Effector CD8-positive, alpha-beta T cell (primary cell): ENCODE measurements at regions not wholly inside any gene's neighbourhood (a gene's known extent, or its start where the extent isn't known, plus 50 kb on each side); places are given as distances from the start of the nearest gene placed in this dataset.
"Not testable (repeated sequence)": the region's sequence is repeated elsewhere in the genome, so short reads cannot be mapped to it uniquely, and the experiment has no call there.

ENCODE experiments used
- DNase-seq: peaks from one replicate; lab custom pipeline; 2025; lab: John Stamatoyannopoulos, UW

DNA sequence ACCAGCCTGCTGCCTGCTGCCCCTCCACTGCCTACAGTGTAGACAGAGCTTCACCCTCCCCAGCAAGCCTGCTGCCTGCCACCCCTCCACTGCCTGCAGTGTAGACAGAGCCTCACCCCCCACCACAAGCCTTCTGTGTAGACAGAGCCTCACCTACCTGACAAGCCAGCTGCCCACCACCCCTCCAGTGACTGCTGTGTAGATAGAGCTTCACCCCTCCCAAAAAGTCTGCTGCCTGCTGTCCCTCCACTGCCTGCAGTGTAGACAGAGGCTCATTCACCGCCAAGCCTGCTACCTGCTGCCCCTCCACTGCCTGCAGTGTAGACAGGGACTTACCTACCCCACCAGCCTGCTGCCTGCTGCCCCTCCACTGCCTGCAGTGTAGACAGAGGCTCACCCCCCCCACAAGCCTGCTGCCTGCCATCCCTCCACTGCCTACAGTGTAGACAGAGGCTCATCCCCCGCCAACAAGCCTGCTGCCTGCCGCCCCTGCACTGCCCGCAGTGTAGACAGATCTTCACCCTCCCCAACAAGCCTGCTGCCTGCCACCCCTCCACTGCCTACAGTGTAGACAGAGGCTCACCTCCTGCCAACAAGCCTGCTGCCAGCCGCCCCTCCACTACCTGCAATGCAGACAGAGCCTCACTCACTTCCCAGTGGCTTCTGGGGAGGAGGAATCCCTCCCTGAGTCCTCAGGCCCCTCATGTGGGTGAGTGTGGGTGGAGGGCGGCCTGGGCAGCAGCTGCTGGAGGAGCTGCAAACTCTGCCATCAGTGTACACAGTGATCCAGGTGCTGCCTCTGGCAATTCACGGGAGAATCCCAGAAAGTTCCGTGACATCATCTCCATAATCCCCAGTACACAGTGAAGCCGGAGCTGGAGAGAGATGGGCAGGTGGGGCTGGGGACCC is 140.9 kb downstream of the DLL1 start:
- DNase-seq, result no peak

DNA sequence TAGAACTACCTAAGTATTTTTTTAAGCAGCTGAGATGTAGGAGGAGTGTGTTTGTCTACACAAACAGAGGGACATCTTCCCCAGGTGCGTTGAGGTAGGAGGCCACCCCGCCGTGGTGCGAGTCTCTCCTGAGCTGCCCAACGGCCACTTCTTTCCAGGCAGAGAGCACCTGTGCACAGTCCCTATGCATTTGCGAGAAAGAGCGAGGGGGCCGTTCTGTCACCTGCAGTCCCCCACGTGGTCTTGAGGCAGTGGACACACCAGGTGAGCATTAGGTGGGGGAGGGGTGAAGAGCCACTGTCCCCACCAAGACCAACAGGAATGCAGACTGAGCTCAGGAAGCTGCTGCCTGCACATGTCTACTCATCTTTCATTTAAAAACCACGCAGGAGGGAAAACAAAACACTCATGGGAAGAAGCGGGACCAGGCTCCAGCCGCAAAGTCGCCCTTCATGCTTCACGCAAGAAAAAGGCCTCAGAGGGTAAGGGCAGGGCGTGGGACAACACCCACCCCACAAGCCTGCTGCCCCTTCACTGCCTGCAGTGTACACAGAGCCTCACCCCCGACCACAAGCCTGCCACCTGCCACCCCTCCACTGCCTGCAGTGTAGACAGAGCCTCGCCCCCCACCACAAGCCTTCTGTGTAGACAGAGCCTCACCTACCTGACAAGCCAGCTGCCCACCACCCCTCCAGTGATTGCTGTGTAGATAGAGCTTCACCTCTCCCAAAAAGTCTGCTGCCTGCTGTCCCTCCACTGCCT is 142.0 kb downstream of the DLL1 start:
- DNase-seq, result no peak

DNA sequence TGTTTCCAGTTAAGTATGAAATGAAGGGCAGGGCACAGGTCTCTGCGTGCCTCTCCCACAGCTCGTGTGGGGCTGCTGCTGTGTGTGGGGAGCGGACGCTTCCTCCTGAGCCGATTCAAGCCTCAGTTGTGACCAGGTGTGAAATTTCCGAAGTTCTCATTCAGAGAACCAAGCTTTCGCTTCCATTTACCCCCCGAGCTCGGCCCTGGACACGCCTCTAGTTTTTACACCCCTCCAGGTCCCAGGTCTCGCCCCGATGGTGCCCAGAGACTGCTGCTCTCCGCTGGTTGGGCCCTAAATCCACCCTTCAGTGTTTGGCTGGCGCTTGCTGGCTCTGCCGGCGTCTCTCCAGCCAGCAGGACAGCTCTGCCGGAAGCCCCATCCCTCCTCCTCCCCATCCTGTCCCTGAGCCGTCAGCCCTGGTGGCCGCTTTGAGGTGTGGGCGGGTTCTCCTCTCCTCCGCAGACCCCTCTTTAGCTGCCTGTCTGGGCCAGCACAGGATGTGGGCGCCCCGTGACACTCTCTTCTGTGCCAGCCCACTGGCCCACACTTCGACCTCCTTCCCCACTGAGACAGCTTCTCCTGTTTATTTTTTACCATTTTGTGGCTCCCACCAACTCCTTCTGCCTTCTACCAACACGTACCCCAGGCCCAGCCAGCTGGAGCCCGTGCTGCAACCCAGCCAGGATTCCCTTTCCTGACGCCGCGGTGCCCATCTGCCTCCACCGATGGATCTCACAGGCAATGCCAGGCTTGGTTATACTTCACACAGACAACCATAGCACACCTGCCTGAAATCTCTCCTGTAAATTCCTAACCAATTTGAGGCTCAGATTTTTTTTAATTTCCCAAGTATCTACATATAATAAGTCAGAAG is 142.8 kb downstream of the DLL1 start:
- peak; percentile 32 for DNase-seq

DNA sequence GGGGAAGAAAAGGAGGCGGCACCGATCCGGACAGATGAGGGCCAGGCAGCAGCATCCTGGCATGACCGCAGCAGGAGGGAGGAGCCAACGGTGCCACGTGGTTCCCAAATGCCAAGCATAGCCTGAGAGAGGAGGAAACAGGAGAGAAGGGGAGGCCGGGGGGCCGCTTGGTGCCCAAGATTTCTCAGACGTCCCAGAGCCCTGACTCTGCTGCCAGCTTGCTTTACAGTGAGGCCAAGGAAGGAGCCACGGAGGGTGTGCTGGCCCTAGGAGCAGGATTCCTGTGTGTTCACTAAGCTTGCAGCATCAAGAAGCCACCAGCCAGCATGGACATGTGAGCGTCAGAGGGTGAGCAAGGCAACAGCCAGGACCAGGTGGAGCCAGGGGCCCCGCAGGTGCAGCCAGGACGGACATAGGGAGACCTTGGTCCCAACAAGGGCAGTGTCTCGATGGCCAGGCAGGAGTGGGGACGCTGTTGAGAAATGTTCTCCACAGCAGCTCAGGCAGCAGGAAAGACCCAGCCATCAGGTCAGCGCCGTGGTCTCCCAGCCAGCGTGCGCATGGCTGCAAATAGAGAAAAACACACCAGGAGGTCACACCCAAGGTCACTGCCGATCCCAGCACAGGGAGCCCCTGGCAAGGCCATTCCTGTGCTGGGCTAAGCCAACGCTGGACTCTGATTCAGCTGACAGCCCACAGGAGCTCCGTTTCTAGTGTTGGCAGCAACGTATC is 143.7 kb downstream of the DLL1 start:
- DNase-seq, result no peak

DNA sequence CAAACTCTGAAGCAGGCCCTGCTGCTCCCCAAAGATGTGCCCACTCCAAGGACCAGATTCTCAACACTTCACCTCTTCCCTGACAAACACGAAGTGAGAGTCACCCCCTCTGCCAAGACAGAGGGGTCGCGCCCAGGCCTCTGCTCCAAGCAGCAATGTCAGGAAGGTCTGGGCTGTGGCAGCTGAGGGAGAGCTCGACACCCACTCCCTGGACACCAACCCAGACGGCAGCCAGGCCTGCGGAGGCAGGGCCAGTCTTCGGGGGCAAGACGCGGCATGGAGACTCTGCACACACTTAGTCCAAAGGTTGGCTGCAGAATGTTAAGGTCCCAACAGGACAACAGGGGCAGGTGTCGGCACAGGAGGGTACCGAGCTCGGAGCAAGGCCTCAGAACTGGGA is 144.2 kb downstream of the DLL1 start:
- no peak for DNase-seq

DNA sequence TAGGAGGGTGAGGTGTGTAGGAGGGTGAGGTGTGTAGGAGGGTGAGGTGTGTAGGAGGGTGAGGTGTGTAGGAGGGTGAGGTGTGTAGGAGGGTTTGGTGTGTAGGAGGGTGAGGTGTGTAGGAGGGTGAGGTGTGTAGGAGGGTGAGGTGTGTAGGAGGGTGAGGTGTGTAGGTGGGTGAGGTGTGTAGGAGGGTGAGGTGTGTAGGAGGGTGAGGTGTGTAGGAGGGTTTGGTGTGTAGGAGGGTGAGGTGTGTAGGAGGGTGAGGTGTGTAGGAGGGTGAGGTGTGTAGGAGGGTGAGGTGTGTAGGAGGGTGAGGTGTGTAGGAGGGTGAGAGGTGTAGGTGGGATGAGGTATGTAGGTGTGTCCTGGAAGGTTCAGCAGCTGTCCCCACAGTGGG is 144.7 kb downstream of the DLL1 start:
- not testable (repeated sequence) for DNase-seq

DNA sequence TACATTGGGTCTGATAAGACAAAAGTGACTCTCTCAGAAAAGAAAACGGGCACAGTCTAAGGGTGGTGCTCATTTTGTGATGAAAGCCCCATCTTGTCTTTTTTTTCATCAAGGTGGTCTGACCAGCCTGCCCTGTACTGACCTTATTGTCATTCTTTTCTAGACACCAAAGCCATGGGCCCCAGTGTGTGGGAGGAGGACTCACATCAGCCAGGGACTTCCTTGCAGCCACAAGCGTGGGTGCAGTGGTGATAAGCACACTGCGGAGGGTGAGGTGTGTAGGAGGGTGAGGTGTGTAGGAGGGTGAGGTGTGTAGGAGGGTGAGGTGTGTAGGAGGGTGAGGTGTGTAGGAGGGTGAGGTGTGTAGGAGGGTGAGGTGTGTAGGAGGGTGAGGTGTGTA is 145.2 kb downstream of the DLL1 start:
- not testable (repeated sequence) for DNase-seq

DNA sequence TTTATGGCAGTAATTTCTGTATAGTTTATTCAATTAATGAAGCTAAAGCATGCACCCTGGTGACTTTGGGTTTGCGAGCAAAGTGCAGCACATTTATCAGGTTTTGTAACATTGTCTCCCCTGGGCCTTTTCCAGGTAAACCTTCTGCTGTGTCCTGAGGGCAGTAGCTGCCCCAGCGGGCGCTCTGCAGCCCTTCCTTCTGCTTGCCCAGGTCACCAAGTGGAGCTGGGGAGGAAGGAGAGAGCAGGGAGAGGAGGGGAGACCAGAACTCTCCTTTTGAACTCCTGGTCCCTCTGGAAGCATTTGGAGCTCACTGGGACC is 145.6 kb downstream of the DLL1 start:
- no peak for DNase-seq

DNA sequence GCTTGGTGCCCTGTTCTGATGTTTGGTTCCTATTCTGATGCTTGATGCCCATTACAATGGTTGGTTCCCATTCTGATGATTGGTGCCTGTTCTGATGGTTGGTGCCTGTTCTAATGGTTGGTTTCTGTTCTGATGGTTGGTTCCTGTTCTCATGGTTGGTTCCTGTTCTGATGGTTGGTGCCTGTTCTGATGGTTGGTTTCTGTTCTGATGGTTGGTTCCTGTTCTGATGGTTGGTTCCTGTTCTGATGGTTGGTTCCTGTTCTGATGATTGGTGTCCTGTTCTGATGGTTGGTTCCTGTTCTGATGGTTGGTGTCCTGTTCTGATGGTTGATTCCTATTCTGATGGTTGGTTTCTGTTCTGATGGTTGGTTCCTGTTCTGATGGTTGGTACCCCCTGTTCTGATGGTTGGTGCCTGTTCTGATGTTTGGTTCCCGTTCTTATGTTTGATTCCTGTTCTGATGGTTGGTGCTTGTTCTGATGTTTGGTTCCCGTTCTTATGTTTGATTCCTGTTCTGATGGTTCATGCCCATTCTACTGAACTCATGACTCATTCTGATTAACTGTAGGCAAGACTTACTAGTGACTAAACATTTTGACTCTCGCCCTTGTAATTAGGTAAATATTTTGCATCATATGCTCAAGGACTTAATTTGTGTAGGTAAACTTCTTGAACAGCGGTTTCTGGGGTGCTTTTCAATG is 146.2 kb downstream of the DLL1 start:
- DNase-seq, result no peak

DNA sequence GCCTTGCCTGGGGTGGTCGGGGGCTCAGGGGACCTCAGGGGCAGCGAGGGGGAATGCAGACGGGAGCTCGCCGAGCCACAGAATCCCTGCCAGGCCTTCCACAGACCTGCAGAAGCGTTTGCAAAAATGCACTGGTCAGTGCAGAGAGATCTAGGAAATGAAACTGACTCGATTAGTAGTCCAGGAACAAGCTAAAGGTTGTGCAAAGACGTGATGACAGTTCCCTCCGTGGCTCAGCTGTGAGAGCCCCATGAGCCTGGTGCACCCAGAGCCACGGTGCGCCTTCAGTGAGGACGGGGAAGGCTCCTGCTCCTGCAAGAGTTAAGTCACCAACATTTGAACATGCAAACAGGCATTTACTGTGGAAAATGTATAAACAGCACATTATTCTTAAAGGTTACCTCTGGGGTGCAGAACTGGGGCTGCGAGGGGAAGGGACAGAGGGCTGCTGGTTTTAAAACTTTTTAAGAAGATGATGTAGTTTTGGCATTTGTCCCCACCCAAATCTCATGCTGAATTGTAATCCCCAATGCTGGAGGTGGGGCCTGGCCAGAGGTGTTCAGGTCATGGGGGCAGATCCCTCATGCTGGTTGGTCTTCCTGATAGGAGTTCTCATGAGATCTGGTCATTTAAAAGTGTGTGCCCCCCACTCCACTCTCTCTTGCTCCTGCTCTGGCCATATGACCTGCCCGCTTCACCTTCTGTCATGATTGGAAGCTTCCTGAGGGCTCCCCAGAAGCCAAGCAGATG is 147.3 kb downstream of the DLL1 start:
- DNase-seq, result no peak

DNA sequence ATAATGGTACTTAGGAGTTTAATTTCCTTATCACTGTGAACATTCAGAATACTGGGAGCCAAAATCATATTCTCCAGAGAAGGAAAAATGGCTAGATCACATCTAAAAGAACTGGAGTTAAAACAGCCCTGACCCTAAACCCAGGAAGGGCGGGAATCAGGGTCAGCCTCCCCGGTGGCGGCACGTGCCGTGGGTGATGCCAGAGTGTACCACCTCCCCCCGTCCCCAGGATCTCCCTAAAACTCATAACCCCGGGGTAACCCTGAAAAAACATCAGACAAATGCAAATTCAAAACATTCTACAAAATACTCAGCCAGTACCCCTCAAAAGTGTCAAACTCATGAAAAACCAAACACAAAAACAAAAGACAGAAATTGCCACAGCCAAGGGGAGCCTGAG is 148.3 kb downstream of the DLL1 start:
- no peak for DNase-seq

DNA sequence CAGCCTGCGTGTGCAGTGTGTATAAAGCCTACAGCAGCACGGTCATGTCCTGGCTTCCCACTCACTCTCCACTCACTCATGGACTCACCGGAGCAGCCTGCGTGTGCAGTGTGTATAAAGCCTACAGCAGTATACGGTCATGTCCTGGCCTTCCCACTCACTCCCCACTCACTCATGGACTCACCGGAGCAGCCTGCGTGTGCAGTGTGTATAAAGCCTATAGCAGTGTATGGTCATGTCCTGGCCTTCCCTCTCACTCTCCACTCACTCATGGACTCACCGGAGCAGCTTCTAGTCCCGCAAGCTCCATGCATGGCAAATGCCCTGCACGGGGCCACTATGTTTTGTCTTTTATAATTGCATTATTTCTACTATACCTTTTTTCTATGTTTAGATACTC is 149.8 kb downstream of the DLL1 start:
- not testable (repeated sequence) for DNase-seq

DNA sequence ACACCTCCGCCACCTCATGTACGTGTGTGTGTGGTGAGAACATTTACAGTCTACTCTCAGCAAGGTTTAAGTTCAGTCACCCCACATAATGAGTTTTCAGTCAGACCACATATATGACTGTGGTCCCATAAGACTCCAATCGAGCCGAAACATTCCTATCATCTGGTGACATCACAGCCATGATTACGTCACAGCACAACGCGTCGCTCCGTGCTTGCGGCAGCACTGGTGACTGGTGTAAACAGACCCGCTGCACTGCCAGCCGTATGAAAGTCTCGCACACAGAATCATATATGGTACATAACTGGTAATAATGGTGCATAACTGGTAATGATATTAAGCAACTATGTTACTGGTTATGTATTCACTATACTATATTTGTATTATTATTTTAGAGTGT is 150.7 kb downstream of the DLL1 start:
- DNase-seq, result no peak

DNA sequence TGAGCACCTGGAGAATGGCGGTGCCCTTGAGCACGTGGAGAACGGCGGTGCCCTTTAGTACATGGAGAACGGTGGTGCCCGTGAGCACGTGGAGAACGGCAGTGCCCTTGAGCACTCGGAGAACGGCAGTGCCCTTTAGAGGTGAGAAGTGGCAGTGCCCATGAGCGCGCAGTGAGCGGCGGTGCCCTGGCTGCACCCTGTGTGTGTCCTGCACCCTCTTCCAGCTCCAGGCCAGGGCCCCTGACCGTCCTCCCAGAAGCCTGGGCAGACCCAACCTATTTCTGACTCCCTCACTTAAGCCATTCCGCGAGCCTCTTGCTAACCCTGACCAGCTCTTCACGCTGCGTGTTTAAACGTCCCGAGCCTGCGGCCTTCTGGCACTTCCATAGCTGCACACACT is 151.3 kb downstream of the DLL1 start:
- no peak for DNase-seq

DNA sequence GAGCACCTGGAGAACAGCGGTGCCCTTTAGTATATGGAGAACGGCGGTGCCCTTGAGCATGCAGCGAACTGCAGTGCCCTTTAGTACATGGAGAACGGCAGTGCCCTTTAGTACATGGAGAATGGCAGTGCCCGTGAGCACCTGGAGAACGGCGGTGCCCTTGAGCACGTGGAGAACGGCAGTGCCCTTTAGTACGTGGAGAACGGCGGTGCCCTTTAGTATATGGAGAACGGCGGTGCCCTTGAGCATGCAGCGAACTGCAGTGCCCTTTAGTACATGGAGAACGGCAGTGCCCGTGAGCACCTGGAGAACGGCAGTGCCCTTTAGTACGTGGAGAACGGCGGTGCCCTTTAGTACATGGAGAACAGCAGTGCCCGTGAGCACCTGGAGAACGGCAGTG is 151.8 kb downstream of the DLL1 start:
- not testable (repeated sequence) for DNase-seq

DNA sequence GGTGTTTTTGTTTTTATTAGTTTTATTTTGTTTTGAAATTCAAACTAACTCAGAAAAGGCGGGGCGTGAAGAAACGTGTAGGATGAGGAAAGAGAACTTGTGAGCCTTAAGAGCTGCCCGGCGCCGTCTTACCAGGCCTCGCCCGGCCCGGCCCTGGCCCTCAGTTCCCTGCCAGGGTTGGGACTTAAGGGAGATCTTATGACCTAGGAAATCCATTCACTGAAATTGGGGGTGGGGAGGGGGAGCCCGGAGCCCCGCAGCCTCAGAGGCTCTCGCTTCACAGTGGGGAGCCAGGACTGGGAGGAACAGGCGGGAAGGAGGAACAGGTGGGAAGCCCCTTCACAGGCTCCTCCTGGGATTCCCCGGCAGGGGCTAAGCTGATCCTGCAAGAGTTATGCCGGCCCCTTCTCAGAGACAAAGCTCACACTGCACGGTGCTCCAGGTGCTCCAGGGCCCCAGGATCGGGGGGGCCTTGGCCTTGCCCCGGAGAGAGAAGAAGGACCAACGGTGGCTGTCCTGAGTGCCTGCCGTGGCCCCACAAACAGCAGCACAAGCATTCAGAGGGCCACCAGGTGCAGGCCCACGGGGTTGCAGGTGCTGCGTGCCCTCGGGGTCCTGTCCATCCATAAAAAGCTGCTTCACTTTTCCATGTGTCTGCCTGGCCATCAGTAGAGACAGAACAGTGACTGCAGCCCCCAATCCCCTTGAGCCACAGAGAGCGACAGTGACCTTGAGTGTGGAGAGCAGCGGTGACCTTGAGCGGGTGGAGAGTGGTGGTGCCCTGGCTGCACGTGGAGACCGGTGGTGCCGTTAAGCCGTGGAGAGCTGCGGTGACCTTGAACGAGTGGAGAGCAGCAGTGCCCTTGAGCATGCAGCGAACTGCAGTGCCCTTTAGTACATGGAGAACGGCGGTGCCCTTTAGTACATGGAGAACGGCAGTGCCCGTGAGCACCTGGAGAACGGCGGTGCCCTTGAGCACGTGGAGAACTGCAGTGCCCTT is 152.7 kb downstream of the DLL1 start:
- DNase-seq, result no peak

DNA sequence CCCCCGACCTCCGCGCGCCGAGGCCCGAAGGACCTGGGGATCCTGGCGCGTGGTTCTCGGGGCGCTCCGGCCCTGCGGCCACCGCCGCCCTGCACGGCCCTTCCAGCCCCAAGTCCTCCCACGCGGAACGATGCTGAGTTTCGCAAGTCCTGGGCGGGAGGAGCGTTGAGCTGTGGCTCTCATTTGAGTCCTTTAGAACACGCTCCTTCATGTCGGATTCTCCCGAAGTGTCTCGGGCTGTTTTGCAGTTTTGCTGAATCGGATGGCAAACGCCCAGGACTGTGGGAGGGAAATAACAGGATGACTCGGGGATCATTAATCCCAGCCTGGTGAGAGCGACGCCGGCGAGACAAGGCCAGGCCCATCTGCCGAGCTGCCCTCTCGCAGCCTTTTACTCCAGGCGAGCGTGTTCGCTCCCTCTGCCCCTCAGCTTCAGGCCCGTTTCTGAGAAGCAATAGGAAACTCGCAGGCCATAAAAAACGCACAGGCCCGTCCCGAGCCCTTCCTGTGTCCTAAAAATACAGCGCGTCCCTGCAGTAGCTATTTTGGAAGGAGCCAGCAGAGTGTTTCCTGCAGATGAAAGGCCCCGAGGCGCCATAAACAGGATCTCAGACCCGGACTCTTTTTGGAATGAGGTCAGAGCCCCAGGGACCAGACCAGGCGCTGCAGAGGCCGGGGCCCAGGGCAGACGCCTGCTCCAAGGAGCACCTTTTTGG is 153.5 kb downstream of the DLL1 start:
- no peak for DNase-seq

DNA sequence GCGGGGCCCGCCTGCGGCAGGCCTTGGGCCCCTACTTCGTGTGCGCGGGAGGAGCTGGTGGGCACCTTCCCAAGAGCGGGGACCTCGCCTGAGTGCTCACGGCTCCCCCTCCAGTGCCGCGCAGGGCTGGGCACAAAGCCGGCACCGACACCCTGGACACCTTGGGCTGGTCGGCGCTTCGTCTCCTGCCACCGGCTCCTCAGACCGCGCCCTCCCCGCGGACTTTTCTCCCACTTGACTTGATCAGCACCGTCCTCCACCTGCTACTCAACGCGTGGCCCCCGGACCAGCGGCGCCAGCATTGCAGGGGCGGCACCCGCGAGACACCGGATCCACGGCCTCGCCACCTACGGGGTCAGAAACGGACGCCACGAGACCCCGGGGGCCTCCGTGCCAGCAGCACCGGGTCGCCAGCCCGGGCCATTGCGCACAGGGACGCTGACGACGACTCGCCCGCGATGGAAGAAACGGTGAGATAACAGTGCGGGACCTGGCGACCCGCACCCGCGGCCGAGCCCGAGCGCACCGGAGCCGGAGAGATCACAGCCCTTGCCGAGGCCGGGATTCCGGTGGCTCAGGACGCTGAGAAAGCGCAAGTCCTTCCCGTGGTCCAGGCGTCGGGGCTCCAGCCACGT is 154.2 kb downstream of the DLL1 start:
- DNase-seq, result no peak
